ENCODE measurements at regions not wholly inside any gene's neighbourhood (a gene's known extent, or its start where the extent isn't known, plus 50 kb on each side); places are given as distances from the start of the nearest gene placed in this dataset.

- DNase-seq (ENCODE audit: low spot score): no peak
Measured at GRCh38 chr4:71156616-71157015, 163.2 kb downstream of the DCK start.

- DNase-seq (ENCODE audit: low spot score): no peak
Measured at GRCh38 chr4:71162386-71162785, 168.9 kb downstream of the DCK start.

GRCh38 chr4:71163317-71163716, 169.9 kb downstream of the DCK start:
- no peak for DNase-seq (ENCODE audit: low spot score)

DNA sequence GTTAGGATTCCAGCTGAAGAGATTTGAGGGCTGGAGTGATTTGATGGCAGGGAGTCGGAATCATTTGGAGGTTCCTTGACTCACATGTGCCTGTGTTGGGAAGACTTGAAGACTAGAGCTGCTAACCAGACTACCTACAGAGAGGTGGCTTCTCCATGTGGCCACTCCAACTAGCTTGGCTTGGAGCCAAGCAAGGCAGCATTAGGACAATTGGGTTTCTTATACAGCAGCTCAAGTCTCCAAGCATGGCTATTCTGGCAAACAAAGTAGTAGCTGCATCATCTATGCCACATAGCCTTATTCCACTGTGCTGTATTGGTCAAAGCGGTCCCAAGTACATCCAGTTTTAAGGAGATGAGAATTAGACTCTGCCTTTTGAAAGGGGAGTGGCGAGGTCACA, 171.7 kb upstream of the SLC4A4 start:
- no peak for DNase-seq (ENCODE audit: low spot score)

- DNase-seq (ENCODE audit: low spot score): no peak
Measured at GRCh38 chr4:71171592-71171991, 167.2 kb upstream of the SLC4A4 start.

DNA sequence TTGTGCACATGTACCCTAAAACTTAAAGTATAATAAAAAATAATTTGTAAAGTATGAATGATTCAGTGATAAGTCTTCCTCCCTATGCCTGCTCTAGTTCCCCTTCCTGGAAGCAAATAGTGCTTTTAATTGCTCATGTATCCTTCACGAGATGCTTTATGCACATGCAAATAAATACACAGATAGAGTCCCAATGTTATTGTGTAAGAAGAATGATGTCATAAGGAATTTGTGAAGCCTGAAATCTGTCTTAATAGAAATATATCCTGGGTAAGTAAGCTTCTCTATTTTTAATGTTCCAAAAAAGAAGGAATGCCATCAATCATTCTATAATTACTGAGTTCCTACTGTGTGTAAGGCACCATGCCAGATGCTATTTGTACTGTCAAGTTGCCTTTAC, 157.5 kb upstream of the SLC4A4 start:
- no peak for DNase-seq (ENCODE audit: low spot score)

DNA sequence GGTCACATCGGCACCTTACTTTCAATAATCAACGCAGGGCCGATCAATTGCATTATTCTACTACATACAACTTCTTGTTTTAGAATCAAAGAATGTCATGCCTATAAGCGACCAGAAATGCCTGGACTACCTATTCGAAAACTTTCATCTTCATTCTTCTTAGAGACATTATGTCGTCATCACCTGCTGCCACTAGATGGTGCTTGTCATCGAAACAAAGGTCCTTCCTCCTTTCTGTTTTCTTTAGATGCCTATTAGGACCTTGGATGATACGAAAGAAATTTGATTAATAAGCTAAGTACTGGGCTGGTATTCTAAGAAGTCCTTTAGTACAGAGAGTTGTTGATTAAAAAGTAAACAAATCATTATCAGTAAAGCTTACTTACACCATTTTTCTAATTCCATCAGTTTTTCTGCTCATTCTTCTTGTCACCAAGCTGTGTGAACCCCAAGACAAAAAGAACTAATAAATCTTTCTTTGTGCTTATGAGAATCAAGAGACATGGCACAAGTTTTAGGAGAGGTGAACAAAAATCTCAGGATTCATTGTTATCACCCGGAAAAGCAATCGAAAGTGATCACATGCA, 154.5 kb upstream of the SLC4A4 start:
- DNase-seq (ENCODE audit: low spot score): peak; percentile 59

DNA sequence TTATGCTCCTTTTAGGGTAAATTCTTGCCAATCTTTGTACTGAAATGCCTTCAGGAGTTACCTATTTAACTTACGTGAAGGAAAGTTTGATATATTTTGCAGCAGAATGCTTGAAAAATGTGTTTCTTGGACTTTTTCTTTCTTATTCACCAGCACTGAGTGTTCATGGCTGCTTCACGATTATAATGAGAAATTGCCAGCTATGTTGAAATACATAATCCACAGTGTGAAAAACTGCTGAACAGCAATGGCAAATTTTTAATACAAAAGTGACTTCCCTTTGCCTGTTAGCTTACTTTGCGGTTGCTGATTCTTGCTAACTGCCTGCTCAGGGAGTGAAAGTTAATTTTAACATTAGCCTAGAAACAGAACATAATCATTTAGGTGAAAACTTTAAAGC, 153.8 kb upstream of the SLC4A4 start:
- no peak for DNase-seq (ENCODE audit: low spot score)

GRCh38 chr4:71186257-71186565, 152.6 kb upstream of the SLC4A4 start:
- no peak for DNase-seq (ENCODE audit: low spot score)

DNA sequence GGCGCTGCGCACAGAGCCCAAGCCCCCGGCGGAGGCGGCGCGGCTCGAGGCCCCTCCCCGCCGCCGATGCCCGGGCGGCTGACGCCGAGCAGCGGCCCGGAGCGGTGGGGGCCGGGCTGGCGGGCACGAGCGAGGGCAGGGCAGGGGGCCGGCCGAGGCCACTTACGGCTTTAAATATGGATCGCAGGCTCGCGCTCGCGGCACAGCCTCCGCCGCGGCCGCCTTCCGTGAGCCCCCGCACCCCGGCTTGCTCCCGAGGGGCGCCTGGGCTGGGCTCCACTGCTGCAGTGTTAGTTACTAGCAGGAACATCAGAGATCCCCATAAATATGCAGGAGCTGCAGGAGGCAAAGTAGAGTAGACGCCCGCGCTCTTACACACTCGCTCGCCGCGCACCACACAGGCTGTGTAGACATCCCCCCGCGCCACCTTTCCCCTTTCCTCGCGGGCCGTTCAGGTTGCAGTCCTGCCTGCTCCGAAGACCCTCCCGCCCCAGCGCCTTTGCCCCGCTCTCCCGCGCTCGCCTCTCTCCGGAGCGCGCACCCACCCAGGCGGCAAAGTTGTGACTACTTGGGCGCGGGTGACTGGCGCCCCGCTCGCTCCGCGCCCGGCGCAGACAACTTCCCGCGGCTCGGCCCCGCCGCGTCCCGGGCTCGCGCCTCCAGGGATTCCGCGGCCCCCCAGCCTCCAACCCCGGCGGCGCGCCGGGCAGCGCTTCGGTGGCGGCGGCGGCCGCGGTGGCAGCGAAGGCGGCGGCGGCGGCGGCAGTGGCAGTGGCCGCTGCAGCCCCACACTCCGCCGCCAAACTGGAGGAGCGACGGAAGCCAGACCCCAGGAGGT, 152.0 kb upstream of the SLC4A4 start:
- DNase-seq (ENCODE audit: low spot score): peak; percentile 84

DNA sequence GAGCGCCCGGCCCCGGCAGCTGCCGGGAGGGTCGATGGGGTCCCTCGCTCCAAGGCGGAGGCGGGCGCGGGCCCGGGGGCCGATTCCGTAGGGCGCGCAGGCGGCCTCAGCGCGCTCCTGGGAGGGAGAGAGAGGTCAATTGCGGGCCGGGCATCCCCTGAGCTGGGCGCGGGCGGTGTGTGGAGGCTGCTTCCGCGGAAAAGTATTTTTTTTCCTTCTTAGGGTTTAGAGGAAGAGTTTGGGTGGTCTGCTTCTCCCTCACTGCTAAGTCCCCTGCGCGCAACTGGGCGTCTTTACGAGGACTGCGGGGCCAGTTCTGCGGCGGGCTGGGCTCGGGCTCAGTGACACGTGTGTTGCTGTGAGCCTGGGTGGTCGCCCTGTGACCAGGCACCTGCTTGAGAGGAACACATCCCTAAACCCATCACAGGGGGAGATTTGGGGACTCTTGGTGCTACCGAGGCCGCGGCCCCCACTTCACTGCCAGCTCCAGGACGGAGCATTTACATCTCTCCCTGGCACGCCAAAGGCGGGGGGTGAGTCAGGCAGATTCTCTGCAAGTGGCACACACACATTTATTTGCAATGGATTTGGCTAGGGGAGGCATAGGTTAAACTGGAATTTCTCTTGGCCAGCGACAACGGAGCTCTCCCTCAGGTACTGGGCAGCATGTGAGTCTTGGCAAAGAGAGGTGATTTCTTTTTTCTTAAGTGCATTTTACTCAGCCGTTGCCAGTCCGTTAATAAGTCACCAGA, 151.2 kb upstream of the SLC4A4 start:
- peak; percentile 67 for DNase-seq (ENCODE audit: low spot score)

- no peak for DNase-seq (ENCODE audit: low spot score)
Measured at GRCh38 chr4:71188156-71188640, 150.6 kb upstream of the SLC4A4 start.

DNA sequence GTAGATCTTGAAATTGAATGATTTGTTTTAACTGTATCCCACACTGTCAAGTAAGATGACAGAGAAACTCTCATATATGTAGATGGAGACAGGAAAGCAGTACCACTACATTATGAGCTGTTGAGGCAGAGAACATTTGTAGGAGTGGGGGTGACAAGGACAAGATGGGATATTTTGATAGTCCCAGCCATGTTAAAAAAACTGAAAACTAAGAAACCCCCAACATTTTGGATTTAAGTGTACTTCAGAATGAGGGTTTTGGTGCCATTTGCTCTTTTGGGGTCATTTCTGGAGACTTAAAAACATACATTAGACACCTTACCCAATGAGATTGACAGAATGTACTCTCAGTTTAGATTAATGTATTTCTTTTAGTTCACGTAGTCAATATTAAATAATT, 149.9 kb upstream of the SLC4A4 start:
- DNase-seq (ENCODE audit: low spot score): no peak

GRCh38 chr4:71189471-71189870, 149.3 kb upstream of the SLC4A4 start:
- no peak for DNase-seq (ENCODE audit: low spot score)

DNA sequence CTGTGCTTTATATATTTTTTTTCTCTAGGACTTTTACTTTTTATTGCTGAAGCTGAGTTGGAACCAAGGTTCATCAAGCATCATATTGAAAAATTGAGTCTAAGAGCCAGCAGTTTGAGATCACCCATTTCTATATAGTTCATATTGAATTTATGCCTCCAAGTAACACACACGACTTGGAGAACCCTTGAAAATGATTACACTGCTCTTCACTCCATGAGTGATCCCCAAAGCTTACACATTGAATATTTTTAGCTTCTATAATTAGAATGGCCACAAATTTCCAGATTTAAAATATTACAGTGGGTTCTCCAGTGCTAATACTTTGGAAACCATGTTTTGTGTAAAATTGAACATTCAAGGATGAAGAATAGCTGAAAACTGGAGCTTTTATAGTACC, 144.4 kb upstream of the SLC4A4 start:
- no peak for DNase-seq (ENCODE audit: low spot score)

DNA sequence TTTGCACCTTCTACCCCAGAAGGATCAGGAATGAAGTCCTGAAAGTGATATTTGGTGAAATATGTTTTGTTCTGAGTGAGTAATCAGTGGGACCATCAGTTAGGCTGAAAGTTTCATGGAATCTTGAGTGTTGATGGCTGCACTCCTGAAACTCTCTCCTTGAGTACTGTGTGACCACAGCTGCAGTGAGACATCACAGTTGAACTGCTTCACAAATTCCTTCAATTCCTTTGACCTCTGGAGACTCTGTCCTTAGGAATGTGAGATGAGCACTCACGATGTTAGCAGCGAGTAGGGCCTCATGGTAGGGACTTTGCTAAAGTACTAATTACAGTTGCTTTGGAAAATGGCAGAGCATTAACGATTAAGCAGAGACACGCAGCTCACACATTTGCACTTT, 142.9 kb upstream of the SLC4A4 start:
- peak; percentile 89 for DNase-seq (ENCODE audit: low spot score)

DNA sequence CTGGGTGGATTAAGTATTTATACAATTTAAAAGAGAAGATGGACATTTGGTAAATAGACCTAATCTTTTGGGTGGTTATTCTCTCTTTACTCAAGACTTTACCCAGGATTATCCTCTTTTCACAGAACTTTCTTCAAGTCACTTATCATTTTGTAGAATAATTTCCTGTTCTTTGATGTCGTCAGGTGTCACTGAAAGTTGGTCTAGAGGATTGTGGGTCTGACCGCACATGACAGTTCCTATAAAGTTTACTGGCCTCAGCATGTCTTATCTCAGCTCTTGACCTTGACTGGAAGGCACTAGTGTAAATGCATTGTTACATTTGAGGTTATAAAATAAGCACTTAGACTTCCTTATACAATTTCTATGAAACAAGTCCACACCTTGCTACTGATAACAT, 139.9 kb upstream of the SLC4A4 start:
- DNase-seq (ENCODE audit: low spot score): no peak

DNA sequence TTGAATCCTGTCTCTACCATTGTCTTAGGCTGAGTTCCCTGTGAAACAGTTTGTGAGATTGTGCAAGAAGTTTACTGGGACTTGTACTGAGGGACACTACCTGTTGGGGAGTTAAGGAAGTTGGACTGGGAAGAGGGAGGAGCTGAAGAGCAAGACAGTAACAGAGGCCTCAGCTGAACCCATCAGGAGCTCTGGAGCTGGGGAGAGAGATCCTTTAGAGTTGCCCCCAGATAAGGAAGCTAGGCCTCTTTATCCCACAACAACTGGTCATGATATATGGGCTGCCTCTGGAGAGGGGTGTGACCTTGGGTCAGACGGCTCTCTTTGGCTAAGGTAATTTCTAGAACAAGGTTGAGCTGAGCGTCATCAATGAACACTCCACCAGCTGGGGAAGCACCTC, 137.8 kb upstream of the SLC4A4 start:
- no peak for DNase-seq (ENCODE audit: low spot score)

DNA sequence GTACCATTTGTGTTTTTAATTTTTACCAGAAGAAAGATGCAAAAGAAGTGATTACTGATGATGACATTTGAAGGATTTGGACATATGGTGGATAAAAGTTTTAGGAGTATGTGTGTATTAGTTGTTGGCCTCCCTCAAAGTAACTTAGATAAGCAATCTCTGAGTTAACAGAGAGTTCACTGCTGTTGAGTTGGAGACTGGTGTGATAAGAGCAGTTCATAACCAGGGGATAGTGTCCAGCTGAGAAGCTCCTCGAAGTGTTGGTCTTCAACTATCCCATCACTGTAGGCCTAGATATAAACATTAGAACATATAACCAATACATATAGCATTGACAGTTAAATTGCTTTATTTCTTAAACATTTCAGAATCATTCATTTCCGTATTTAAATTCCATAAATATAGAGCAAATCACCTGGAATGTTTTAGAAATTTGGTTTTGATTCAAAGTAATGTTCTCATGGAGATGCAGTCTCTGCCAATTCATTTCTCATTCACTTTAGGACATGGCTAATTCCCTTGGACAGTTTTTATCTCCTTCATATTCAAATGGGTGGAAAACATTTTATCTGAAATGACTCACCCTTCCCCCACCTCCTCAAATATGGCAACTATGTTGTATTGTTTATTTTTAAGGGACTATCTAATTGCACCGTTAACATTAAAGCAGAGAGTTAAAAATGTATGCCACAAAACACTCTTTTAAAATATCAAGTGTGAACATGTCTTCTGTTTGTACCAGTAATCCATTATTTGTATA, 136.8 kb upstream of the SLC4A4 start:
- DNase-seq (ENCODE audit: low spot score): no peak

DNA sequence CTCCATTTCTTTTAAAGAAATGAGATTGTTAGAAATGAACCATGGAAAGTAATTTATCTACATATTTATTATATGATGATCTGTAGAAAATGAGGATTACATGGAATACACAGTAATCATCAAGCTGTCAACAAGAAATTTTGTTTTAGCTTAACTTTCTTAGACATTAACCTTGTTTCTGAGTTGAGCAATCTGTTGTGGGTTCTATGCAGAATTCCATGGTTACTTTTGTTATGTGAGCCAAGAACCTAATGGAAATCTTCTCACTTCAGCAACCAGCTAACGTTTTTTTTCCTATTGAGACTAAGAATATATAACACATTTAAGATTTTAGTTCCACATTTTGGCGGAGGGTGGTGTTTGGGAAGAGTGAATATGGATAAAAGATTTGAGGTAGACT, 136.1 kb upstream of the SLC4A4 start:
- peak; percentile 23 for DNase-seq (ENCODE audit: low spot score)

- DNase-seq (ENCODE audit: low spot score): no peak
Measured at GRCh38 chr4:71204056-71204455, 134.8 kb upstream of the SLC4A4 start.

- DNase-seq (ENCODE audit: low spot score): peak; percentile 38
Measured at GRCh38 chr4:71206763-71207162, 132.1 kb upstream of the SLC4A4 start.
